T-helper 1 cell (primary cell): ENCODE measurements at regions not wholly inside any gene's neighbourhood (a gene's known extent, or its start where the extent isn't known, plus 50 kb on each side); places are given as distances from the start of the nearest gene placed in this dataset.

Experiments used
- DNase-seq, 5 donors: peaks; one replicate each; pipeline ENCODE4 v3.0.0-alpha.2; 2012 to 2020

DNA sequence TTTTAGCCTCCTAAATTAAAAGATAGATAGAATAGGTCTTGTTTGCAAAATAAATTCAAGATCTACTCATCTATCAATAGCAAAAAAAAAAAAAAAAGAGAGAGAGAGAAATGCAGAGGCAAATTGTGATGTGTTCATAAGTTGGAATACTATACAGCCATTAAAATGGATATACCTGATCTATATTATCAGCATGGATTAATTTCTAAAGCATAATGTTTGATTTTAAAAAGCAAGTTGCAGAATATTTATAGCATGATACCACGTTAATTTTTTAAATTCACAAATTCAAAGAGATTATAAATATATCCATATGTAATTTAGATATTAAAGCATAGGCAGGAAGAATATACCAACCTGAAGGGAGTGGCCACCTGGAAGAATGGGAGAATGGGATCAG lies 114.9 kb upstream of the PTPRT start:
- DNase-seq = no peak

DNA sequence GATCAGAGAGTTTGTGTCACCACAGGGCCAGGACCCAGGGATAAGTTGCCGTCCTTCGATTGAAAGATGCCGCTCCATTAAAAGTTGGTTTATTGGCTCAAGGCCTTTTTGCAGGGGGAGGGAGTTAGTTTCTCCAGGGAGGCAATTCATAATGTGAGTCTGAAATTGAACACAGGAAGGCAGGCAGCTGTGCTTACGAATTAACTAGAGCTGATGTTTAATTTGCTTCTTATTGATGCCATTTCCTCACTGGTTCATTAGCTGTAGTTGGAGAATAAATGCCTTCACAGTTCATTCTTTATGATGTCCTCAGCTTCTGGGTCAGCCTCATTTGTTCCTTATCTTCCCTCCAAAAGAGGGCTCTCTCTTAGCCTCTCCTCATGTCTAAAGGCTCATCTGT lies 113.2 kb upstream of the PTPRT start:
- no peak for DNase-seq

DNA sequence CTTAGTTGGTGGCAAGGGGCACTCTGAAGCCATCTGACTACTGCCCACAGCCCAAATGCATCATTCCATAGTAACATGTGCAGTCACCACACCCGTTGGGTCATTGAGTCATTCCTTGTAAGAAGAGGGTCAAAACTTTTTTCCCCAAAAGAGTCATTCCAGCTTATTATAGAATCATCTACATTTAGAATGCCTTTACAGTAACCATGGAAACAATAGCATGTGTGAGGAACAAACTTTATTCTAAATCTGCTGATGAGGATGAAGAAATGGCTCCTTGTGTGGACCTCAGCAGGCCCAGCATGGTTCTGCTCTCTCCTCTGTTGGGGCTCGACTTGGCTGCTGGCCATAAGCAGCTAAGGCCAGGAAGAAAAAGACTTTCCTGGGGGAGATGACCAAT lies 111.2 kb upstream of the PTPRT start:
- DNase-seq = no peak

DNA sequence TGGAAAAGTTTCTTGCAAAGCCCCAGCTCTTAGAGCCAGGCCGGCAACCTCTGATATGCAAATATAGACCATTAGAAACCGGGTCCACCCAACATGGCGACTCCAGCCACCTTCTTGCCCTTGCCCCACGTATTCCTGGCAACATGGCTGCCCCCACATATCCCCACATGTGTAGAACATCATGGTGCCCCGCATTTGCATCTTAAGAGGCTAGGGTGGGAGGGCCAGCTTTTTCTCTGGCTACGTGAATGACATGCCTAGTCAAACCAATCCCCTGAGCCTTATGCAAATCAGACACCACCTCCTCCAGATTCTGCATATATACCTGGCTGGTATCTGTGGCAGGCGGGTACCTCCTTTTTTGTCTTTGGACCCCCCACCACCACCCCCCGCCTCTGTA lies 106.1 kb upstream of the PTPRT start:
- no peak for DNase-seq

DNA sequence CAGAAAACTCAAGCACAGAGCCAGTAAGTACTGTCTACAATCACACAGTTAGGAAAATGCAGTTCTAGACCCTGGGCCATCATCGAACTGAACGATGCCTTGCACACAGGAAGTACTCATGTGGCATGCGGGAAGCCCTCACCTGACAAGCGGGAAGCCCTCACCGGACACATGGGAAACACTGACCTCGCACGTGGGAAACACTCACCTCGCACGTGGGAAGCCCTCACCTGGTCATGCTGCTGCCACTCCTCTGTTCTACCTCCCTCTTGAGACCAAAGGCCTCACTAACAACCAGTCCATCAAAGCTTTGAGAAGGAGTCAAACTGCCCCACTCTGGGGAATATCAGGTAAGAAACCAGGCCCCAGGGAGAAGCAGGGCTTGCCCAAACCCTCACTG lies 105.6 kb upstream of the PTPRT start:
- DNase-seq = no peak

DNA sequence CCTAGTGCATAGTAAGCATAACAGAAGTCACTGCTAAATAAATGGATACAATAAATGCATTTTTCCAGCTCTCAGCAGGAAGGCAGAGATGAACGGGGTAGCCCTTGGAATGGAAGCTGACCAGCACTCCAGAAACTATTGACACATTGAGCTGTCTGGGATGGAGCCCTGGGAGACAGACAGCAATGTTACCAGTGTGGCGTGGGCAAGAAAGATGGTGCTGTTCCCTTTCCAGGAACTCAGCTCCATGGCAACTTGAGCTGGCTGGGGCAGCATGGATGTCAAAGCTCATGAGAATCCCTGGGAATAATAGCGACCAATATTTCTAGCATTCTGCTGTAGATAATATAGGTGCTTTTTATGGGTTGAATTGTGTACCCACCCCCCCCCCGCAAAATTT lies 104.3 kb upstream of the PTPRT start:
- DNase-seq = no peak

DNA sequence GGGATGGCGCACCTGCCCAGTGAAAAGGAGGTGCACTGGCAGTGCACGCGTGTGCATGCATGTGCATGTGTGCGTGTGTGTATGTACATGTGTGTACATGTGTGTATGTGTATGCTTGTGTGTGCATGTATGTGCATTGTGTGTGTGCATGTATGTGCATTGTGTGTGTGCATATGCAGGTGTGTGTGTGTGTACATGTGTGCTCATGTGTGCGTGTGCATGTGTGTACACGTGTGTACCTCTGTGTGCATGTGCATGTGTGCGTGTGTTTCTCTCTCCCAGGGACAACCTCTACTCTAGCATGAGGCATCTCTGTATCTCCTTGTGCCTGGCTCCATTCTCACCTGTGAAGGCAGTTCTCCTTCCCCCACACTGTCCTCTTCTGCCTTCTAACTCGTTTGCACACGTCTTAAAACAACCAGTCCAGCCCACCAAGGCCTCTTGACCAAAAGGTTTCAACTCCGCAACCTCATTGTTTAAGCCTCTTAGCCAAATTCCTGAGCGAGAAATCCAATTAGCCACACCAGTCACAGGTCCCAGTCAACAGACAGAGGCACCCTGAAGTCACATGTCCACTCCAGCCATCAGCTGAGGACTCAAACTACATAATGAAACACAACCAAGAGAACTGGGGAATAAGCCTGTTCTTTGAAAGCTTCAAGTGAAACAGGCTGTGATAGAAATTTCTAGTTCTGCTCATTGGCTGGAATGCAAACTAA lies 103.5 kb upstream of the PTPRT start:
- DNase-seq = no peak

DNA sequence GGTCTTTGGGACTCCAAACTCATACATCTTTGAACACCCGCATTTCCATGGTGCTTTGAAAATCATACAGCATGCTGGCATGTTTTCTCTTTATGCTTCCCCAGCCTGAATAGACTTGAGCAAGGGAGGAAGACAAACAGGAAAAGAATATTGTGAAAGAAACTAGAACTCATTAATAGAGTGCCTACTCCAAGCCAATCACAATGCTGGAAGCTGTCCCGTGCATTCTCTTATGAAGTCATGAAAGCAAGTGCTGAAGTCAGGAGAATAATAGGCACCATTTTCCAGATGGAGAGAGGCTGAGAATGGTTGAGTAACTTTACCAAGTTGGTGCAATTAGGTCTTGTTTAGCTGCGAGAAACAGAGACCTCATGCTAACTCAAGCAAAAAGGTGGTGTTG lies 102.5 kb upstream of the PTPRT start:
- DNase-seq = no peak

DNA sequence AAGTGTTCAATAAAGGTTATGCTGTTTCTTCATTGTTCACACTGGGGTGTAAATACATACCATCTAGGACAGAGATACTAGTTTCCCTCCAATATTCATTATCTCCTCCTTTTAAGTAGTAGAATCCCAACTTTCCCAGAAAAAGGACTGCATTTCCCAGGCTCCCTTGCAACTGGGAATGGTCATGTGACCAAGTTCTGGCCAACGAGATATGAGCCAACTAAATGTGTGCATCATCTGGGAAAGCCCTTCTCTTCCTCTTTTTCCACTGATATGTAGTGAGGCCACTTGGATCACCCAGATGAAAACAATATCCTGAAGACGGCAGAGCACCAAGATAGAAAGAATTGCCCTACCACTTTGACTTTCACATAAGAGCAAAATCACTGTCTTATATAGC lies 97.9 kb upstream of the PTPRT start:
- no peak for DNase-seq

DNA sequence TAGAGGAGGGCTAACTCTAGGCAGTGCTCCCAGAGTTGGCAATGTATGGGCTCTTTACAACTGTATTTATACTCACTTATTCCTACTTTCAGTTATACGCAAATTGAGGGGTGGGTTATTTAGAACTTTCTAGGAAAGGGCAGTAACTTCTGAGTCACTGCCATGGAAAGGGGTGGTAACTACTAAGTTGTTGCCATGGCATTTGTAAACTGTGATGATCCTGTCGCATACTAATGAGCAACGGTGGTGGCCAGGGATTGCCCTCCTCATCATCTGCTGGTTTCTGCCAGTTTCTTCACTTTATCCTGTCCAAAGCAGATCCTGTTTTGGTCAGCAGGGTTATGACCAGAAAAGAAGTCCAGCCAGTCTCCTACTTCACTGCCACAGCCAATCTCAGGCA lies 95.5 kb upstream of the PTPRT start:
- DNase-seq = no peak

DNA sequence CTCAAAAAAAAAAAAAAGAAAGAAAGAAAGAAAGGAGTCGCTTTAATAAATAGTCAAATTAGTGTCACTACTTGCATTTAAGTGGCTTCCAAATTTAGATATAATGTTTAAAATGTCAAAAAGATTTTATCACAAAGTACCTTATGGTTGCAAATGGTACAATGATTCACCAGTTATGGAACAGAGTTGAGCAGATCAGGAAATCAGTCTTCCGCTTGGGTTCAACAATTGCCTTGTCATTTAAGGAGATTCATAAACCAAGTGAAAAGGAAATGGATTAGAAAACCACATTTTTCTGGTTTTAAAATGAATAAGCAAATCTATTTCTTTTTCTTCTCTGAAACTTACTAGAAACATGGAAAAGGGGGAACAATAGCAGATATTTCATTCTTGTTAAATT lies 94.8 kb upstream of the PTPRT start:
- peak in 1 of 5 donors; percentile 4 for DNase-seq

DNA sequence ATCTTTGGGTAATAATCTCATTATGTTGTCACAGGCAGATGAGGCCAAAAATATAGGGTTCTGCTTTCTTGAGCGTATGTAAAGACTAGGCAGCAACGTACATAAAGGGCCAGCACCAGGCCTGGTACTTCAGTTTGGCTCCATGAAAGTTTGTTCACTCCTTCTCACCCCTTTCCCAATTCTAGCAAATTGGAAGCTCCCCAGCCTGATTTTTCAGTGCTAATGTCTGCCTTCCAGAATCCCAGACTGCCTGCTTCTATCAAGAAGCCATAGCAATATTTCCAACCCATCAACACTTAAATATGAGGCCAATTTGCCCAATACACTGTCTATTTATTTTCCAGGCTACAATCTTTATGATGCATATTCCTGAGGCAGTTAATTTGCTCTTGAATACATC lies 93.4 kb upstream of the PTPRT start:
- no peak for DNase-seq

DNA sequence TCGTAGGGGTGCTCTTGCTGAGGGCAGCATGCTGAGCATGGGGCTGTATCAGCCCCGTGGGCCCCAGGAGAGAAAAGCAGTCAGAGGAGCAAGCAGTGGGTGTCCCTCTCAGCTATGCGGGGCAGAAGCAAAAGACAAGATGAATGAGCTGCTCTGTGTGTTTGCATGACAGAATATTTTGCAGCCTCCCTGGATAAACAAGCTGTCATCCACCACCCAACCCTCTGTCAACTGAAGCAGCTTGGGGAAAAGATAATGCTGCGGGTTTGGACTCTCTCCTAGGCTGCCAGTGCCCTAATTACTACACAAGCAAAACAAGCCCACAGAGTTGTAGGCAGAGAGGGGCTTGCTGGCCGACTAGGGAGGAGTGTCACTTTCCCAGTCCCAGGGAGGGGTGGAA lies 82.3 kb upstream of the PTPRT start:
- DNase-seq = no peak

DNA sequence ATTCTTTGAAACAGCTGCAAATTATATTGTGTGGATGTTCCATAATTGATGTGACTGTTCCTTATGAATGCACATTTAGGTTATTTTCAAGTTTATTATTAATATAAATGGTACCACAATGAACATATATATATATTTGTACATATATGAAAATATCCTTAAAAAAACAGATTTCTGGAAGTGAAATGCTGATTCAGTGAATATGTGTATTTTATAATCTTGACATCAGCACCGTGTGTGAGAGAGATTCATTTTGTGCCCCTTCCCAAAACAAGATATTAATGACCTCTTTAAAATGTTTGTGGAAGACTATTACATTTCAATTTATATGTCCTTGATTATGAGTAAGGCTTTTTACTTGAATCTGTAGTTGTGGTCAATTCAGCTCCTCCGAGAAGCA lies 75.7 kb upstream of the PTPRT start:
- DNase-seq = no peak

DNA sequence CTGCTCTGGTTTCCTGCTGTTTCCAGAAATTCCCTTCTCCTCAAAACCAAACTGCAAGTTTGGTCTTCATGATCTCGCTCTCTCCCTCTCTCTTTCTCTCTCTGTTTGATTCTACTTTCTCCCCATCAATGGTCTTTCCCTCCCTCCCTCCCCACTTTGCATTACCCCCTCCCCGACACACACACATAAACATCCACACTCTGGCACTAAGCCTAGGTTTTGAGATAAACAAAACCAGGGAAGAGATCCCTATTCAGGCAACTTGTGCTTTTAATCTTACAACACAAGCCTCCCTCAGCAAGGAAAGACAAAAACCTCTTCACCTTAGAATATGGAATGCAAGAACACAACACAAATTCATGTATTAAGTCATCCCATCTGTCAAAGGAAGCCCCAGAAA lies 73.5 kb upstream of the PTPRT start:
- DNase-seq = no peak

DNA sequence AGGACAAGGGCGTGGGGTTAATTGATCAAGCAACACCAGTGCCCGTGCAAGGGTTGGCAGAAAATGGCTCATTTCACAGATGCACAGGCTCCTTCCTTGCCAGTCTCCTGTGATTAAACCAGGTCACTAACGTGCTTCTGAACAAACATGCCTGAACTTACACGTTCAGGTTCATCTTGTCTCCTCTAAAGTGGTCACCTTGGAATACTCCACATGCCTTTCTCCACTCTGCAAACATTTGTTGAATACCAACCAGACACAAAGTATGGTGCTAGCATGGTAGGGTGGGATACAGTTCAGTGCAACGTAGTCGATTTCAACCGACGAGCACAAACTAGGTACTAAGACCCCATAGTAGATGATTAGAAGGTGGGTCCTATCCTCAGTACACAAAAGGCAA lies 72.6 kb upstream of the PTPRT start:
- DNase-seq = no peak

DNA sequence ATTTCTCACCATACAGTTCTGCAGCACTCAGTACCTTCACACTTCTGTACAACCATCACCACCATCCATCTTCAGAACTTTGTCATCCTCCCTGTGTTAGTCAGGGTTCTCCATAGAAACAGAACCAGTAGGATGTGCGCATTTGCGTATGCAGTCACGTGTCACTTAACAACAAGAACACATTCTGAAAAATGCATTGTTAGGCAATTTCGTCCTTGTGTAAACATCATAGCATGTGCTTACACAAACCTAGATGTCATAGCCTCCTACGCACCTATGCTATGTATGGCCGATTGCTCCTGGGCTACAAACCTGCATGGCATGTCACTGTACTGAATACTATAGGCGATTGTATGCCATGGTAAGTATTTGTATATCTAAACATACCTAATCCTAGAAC lies 66.2 kb upstream of the PTPRT start:
- no peak for DNase-seq

DNA sequence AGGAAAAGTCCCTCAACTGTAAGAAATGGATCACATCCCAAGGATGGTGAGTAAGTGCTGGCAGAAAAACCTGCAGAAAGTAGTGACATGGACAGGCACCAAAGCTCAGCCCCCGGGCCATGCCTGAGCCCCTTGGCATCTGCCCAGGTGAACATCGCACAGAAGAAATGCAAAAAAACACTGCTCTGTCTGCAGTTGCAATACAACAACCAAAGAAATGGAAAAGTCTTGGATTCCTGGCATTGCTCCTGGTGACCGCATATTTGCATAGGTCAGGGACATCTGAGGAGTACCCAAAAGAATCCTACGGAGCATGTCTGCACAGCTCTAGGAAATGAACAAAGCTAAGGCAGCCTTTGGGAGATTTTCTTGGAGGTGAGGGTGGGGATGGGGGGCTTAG lies 63.1 kb upstream of the PTPRT start:
- DNase-seq = no peak

DNA sequence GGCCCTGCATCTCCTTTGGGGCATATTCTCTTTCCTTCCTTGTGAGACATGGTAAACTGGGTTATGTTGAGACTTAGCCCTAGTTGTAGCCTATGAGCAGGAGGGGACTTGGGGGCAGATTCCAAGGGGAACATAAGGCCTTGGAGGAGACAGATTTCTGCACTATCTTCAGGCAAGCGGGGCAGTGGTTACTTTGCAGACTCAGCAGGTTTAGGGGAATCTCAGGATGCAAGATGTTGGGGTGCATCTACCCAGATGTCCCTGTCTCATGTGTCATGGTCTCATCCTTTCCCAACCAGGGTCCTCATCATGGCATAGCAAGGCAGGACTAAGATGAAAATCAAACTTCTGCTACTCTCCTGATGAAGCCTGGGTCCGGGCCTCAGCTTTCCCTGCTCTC lies 58.6 kb upstream of the PTPRT start:
- DNase-seq = no peak

DNA sequence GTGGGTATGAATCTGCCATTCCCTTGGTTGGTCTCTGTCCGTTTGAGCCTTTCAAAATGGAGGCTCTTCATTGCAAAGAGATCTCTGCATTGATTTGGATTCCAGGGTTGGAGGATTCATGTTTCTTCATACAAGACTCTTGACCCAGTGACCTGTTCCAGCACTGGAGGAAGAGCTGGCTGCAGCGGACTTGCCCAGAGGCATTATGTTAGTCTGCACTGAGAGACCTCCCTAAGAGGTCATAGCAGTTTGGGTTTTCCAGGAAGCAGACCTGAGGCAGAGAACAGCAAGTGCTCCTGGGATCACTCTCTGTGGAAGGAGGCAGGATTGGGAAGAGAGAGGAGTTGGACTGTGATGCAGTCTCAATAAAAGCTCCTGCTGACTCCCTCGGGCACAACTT lies 57.7 kb upstream of the PTPRT start:
- DNase-seq = no peak

DNA sequence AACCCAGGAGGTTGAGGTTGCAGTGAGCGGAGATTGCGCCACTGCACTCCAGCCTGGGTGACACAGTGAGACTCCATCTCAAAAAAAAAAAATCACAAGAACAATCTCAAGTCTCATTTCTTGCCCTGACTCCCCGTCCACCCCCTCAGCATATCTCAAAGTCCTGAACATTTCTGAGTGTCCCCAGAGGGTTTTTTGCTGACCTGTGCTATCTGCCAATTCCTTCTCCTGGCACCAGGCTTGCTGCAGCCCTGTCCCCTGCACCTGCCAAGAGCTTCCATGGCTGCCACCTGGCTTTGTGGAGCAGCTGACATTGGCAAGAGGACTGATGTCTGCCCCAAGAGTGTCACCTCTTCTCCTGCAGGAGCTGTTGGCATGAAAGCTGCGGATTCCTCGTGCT lies 54.9 kb upstream of the PTPRT start:
- no peak for DNase-seq

DNA sequence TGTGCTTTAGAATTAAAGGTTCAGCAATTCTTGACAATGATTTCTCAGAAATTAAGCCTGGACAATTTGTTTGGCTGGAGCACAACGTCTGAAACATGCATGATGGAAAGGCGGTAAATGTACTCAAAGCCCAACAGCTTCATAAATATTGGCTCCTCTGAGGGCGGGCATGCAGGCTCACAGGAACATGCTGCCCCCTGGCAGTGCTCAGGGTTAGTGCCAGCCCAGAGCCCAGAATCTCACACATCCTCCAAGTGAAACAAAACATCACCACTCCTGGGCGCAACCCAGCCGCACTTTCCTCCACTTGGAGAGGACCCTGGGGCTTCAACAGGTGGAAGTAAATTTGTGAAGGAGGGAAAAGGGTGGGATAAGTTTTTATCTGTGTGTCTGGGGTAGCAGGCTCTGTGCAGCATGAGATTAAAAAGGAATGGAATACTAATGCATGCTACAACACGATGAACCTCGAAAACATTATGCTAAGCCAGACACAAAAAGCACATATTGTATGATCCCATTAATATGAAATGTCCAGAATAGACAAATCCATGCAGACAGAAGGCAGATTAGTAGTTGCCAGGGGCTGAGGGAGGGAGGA lies 54.1 kb upstream of the PTPRT start:
- no peak for DNase-seq

DNA sequence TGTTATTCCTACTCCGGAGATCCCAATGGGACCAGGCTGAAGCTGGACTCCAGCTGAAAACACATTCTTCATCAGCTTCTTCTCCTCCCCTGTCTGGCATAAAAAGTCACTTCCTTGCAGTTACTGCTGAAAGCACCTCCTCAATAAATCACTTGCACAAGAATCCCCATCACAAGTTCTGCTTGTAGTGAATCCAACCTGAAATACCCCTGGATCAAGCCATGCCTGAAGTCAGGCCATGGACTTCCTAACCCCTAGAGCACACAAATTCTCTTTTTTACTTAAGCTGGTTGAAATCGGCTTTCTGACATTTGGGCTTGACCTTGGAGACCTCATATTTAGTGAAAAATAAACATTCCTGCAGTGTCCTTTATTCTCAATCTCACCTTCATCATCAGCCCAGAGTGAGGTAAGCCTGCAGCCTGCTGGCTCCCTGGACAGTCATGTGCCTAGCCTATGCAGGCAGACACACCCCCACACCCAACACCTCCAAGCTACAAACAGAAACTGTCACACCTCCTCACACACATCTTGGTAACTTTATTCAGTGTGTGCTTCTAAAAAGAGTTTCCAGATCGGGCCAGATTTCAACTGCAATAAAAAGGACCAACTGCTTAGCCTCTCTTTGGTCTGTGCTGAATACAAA lies 51.5 kb upstream of the PTPRT start:
- no peak for DNase-seq
